CD4-positive, CD25-positive, alpha-beta regulatory T cell (primary cell): ENCODE measurements at regions not wholly inside any gene's neighbourhood (a gene's known extent, or its start where the extent isn't known, plus 50 kb on each side); places are given as distances from the start of the nearest gene placed in this dataset.

Experiments used
- ATAC-seq, 2 donors: fragments of 150-1000 bp; cut with Tn5 transposase; one replicate each; pipeline ENCODE4 v1.10.0; 2021; ENCODE audit warnings: low read depth in 2 of 2, moderate number of reproducible peaks in 2 of 2, moderate library complexity in 1 of 2
- DNase-seq, 3 donors: peaks; one replicate each; pipeline versions ENCODE4 v3.0.0 to v3.0.0-alpha.2; 2012 to 2022; ENCODE audit warnings: mixed read lengths in 1 of 3
- H3K27ac ChIP-seq: one replicate; pipeline ENCODE4 v1.7.0; 2013; ENCODE audit warnings: mild to moderate bottlenecking, low read length; ENCODE audit not compliant: insufficient read depth, poor library complexity, severe bottlenecking
- H3K27me3 ChIP-seq: one replicate; pipeline ENCODE4 v1.7.0; 2013; ENCODE audit warnings: low read length; ENCODE audit not compliant: control insufficient read depth, insufficient read depth
- H3K36me3 ChIP-seq: one replicate; pipeline ENCODE4 v1.7.0; 2013; ENCODE audit warnings: mild to moderate bottlenecking, low read length, moderate library complexity; ENCODE audit not compliant: control insufficient read depth, insufficient read depth
- H3K4me1 ChIP-seq: 2 replicates; pipeline ENCODE4 v1.7.0; 2013; ENCODE audit warnings: mild to moderate bottlenecking, low read length; ENCODE audit not compliant: insufficient read depth, control insufficient read depth, poor library complexity, severe bottlenecking
- H3K4me3 ChIP-seq: one replicate; pipeline ENCODE4 v1.7.0; 2013; ENCODE audit warnings: low read depth, mild to moderate bottlenecking, low read length, moderate library complexity
- H3K9me3 ChIP-seq, 2 experiments: 1 replicate in 1 of 2; 2 replicates in 1 of 2; pipeline ENCODE4 v1.7.0; 2013; ENCODE audit warnings: low read length in 2 of 2, mild to moderate bottlenecking in 1 of 2, moderate library complexity in 1 of 2; ENCODE audit not compliant: control insufficient read depth in 2 of 2
- H3K27ac Mint-ChIP-seq, 3 donors: one replicate each; pipeline ENCODE4 v1.8.0; 2020 to 2022; ENCODE audit warnings: mild to moderate bottlenecking in 3 of 3, mixed read lengths in 3 of 3, moderate library complexity in 2 of 3
- H3K27me3 Mint-ChIP-seq: one replicate; pipeline ENCODE4 v1.8.0; 2022; ENCODE audit warnings: mild to moderate bottlenecking, mixed read lengths
- H3K36me3 Mint-ChIP-seq: one replicate; pipeline ENCODE4 v1.8.0; 2020; ENCODE audit warnings: mixed read lengths
- H3K4me1 Mint-ChIP-seq, 4 donors: one replicate each; pipeline ENCODE4 v1.8.0; 2020 to 2022; ENCODE audit warnings: mixed read lengths in 4 of 4, mild to moderate bottlenecking in 1 of 4
- H3K4me3 Mint-ChIP-seq, 4 donors: one replicate each; pipeline ENCODE4 v1.8.0; 2020 to 2022; ENCODE audit warnings: mild to moderate bottlenecking in 4 of 4, mixed read lengths in 4 of 4, moderate library complexity in 3 of 4
- H3K9me3 Mint-ChIP-seq, 7 donors: one replicate each; pipeline ENCODE4 v1.8.0; 2020 to 2022; ENCODE audit warnings: mixed read lengths in 7 of 7, mild to moderate bottlenecking in 3 of 7, moderate library complexity in 2 of 7

DNA sequence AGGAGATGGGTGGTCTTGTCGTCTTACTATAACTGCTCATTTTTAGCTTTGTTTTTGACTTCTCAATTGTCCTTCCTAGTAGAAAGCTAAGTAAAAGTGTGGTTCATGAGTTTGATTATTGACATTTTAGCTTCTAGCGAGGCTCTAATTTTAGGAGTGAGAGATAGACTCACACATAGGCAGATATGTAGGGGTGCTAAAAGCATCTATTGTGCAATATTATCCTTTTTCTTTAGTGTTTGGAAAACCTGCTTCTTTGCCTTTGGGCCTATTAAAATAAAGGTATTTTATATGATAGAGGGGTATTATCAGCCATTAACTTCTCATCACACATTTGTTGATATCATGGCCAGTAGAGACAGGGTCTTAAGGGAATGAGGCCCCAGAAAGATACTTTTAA lies 195.3 kb downstream of the SPRY1 start:
- H3K27me3 ChIP-seq = no peaks in the 10 kb centered on the region
- DNase-seq = no peak
- no peaks in the 10 kb centered on the region for H3K36me3 ChIP-seq
- H3K9me3 ChIP-seq = no peaks in the 10 kb centered on the region
- no peak overlapping the region for H3K27ac ChIP-seq
- Mint-ChIP-seq H3K36me3 (no peaks in the 10 kb centered on the region), H3K4me3 (no peak overlapping the region), H3K9me3 (peaks cover 0 to 5% (median 0%) of the 10 kb centered on the region in 7 donors), H3K27ac (no peak overlapping the region), H3K27me3 (no peaks in the 10 kb centered on the region), H3K4me1 (no peaks in the 10 kb centered on the region)
- no peak for ATAC-seq
- H3K4me3 ChIP-seq = no peak overlapping the region
- H3K4me1 ChIP-seq = no peaks in the 10 kb centered on the region

DNA sequence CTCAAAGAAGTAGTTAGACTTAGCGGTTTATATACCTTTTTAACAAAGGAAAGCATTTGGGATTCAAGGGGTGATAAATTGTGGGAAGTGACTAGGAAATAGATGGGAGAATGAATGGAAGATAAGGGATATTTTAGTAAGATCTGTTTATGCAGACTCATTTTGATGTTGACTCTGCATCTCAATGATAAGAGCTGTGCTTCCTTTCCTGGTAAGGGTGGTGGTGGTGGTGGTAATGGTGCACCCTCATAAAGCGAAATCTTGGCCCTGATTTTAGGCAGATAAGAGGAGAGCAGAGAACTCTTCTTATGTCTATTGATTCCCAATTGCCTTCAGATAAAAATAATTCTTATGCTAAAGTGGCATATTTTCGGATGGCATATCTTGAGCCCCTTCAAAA lies 197.1 kb downstream of the SPRY1 start:
- Histone ChIP-seq H3K4me1 (no peaks in the 10 kb centered on the region), H3K4me3 (no peak overlapping the region), H3K27ac (no peak overlapping the region), H3K36me3 (no peaks in the 10 kb centered on the region), H3K9me3 (no peaks in the 10 kb centered on the region), H3K27me3 (no peaks in the 10 kb centered on the region)
- H3K9me3 Mint-ChIP-seq = peaks cover 0 to 5% (median 0%) of the 10 kb centered on the region in 7 donors
- DNase-seq = no peak
- ATAC-seq = no peak
- H3K27me3 Mint-ChIP-seq = no peaks in the 10 kb centered on the region
- no peak overlapping the region for H3K27ac Mint-ChIP-seq
- H3K36me3 Mint-ChIP-seq = no peaks in the 10 kb centered on the region
- H3K4me3 Mint-ChIP-seq = no peak overlapping the region
- no peaks in the 10 kb centered on the region for H3K4me1 Mint-ChIP-seq

DNA sequence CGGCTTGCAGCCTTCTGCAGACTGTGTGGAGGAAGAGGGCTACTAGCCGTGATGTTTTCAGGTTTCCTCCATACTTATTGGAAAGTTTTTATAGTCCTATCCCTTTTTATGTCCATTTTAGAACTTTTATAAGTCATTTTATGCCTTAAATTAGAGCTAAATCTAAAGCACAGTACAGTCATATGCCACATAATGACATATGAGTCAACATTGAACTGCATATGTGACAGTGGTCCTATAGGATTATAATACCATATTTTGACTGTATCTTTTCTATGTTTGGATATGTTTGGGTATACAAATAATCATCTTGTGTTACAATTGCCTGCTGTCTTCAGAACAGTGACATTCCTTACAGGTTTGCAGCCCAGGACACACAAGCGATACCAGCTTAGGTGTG lies 200.2 kb downstream of the SPRY1 start:
- no peaks in the 10 kb centered on the region for H3K27me3 Mint-ChIP-seq

DNA sequence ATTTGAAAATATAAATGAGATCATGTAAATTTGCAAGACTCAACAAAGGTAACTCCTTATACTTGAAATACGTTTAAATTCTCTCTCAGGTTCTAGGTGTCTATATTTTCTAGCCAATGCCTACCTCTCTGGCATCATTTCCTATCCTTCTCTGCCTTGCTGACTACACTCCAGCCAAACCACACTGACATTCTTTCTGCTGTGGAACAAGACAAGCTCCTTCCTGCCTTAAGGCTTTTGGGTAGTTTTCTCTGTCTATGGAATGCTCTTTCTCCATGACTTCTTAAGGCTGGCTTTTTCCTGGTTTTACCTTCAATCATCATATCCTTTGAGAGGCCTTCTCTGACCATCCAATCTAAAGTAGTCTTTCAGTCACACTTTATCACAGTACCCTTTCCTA lies 201.0 kb downstream of the SPRY1 start:
- H3K27me3 Mint-ChIP-seq = no peaks in the 10 kb centered on the region
- H3K4me1 ChIP-seq = no peaks in the 10 kb centered on the region
- ATAC-seq (no peak), DNase-seq (no peak)
- no peak overlapping the region for H3K27ac Mint-ChIP-seq
- no peaks in the 10 kb centered on the region for H3K27me3 ChIP-seq
- H3K9me3 Mint-ChIP-seq = peaks cover 0 to 6% (median 0%) of the 10 kb centered on the region in 7 donors
- no peaks in the 10 kb centered on the region for H3K36me3 Mint-ChIP-seq
- H3K4me1 Mint-ChIP-seq = peaks cover 0 to 17% (median 4%) of the 10 kb centered on the region in 4 donors
- H3K36me3 ChIP-seq = no peaks in the 10 kb centered on the region
- no peaks in the 10 kb centered on the region for H3K9me3 ChIP-seq
- no peak overlapping the region for H3K27ac ChIP-seq
- H3K4me3 Mint-ChIP-seq = no peak overlapping the region
- H3K4me3 ChIP-seq = no peak overlapping the region

More for the DNA sequence above, 200.2 kb downstream of the SPRY1 start:
- DNase-seq (no peak), ATAC-seq (no peak)
- H3K4me3 Mint-ChIP-seq = no peak overlapping the region
- H3K27me3 ChIP-seq = no peaks in the 10 kb centered on the region
- H3K9me3 ChIP-seq = no peaks in the 10 kb centered on the region
- no peak overlapping the region for H3K27ac Mint-ChIP-seq
- H3K36me3 Mint-ChIP-seq = no peaks in the 10 kb centered on the region
- peaks cover 0 to 17% (median 4%) of the 10 kb centered on the region in 4 donors for H3K4me1 Mint-ChIP-seq
- H3K36me3 ChIP-seq = no peaks in the 10 kb centered on the region
- H3K4me3 ChIP-seq = no peak overlapping the region
- H3K27ac ChIP-seq = no peak overlapping the region
- peaks cover 0 to 6% (median 0%) of the 10 kb centered on the region in 7 donors for H3K9me3 Mint-ChIP-seq
- H3K4me1 ChIP-seq = no peaks in the 10 kb centered on the region

DNA sequence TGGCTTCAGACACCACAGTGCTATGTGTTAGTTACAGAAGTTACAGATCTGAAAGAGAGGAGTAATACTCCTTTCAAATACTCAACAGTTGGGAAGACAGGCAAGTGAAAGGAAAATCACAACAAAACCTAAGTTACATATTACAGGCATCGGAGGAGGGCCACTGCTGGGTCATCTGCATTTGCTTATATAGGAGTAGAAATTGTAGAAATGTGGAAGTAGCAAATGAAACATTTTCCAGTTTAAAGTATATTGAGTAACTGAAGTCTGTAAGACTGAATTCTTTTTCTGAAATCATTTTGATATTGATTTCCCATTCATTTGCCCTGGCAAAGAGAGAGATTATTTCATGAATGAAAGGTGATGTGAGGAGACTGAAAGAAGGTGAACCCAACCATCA lies 201.7 kb downstream of the SPRY1 start:
- H3K27me3 ChIP-seq = no peaks in the 10 kb centered on the region
- H3K9me3 ChIP-seq = no peaks in the 10 kb centered on the region
- DNase-seq (no peak), ATAC-seq (no peak)
- H3K27ac Mint-ChIP-seq = no peak overlapping the region
- no peaks in the 10 kb centered on the region for H3K36me3 ChIP-seq
- no peak overlapping the region for H3K27ac ChIP-seq
- H3K4me1 ChIP-seq = no peaks in the 10 kb centered on the region
- peaks cover 0 to 17% (median 4%) of the 10 kb centered on the region in 4 donors for H3K4me1 Mint-ChIP-seq
- H3K36me3 Mint-ChIP-seq = no peaks in the 10 kb centered on the region
- H3K4me3 Mint-ChIP-seq = no peak overlapping the region
- no peak overlapping the region for H3K4me3 ChIP-seq
- H3K27me3 Mint-ChIP-seq = no peaks in the 10 kb centered on the region
- H3K9me3 Mint-ChIP-seq = peaks cover 0 to 5% (median 0%) of the 10 kb centered on the region in 7 donors

DNA sequence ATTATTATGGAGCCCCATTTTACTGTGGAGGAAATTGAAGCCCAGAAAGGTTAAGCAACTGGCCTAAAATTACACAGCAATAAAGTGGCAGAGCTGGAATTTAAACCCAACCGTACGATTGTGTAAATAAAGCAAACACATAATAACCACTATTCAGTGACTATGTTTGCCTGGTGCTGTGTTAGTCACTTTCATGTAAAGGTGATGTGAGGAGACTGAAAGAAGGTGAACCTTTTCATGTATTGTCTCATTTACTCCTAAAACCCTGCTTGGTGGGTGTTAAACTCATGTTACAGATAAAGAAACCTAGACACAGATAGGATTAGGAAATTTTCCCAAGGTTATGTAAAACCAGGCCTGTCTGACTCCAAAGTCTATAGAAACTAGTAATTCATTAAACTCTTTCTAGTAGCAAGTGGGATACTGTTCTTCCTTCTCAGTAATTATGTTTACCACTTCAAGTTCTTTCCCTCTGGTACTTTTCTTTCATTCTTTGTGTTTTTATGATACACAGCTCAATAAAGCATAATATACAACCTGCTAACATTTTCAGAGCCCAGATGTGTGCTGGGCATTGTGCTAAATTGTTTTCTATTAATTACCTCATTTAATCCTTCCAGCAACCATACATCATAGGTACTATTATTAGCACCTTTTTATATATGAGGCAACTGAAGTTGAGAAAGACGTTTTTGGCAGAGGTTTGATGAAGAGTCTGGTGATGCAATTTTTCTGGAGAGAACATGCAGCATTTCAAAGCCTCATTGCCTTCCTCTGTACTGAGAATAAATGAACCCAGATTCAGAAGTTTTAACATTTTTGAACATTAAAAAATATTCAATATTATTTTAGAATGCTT lies 202.7 kb downstream of the SPRY1 start:
- H3K4me3 ChIP-seq = no peak overlapping the region
- Mint-ChIP-seq H3K27ac (peak overlapping the region in 1 of 3 donors; percentile 74), H3K9me3 (peaks cover 0 to 3% (median 0%) of the 10 kb centered on the region in 7 donors), H3K27me3 (no peaks in the 10 kb centered on the region), H3K4me3 (no peak overlapping the region), H3K4me1 (peaks cover 0 to 17% (median 4%) of the 10 kb centered on the region in 4 donors), H3K36me3 (no peaks in the 10 kb centered on the region)
- DNase-seq = no peak
- ATAC-seq = no peak
- no peaks in the 10 kb centered on the region for H3K4me1 ChIP-seq
- H3K9me3 ChIP-seq = no peaks in the 10 kb centered on the region
- no peaks in the 10 kb centered on the region for H3K27me3 ChIP-seq
- no peaks in the 10 kb centered on the region for H3K36me3 ChIP-seq
- H3K27ac ChIP-seq = no peak overlapping the region

DNA sequence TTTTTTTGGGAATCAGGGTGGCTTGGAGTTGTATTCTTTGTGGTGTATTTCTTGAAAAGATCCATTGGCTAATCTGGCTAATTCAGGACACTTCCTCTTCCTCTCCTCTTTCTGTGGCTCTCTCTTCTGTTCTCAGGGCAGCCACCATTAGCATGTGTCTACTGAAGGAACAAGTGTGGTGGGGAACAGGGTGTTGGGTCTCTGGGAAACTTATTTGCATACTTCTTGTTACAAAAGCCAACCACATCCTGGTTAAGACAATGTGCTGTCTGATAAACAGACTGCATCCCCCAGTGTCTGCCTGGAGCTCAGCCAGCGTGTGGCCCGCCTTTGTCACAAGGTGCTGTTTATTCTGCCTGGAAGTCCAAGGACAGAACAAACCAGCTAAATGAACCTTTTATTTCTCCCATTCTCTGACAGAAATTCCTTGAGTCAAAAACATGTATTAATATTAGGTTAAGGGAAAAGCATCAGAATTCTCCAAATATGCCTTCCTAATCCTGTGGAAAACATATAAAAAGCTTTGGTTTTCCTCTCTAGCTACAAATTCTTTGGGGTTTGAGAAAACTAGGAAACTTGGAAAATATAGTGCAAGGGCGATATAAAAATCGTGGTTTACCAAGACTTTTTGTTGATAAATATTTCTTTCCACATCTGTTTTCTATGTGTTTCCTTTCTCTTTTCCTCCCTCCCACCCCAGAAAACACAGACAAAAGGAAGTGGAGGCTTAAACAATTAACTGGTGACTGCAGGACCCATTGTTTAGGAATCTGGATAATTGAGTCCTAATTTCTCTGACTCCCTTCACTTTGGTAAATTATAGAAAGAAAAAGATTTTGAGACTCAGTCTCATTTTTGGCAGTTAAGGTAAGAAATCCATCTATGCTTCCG lies 203.6 kb downstream of the SPRY1 start:
- Mint-ChIP-seq H3K36me3 (no peaks in the 10 kb centered on the region), H3K27ac (no peak overlapping the region), H3K4me1 (peaks cover 0 to 17% (median 4%) of the 10 kb centered on the region in 4 donors), H3K27me3 (no peaks in the 10 kb centered on the region), H3K9me3 (peaks cover 0 to 3% (median 0%) of the 10 kb centered on the region in 7 donors), H3K4me3 (peak overlapping the region in 1 of 4 donors; percentile 54)
- Histone ChIP-seq H3K4me3 (no peak overlapping the region), H3K27me3 (no peaks in the 10 kb centered on the region), H3K27ac (no peak overlapping the region), H3K9me3 (no peaks in the 10 kb centered on the region), H3K36me3 (no peaks in the 10 kb centered on the region), H3K4me1 (no peaks in the 10 kb centered on the region)
- DNase-seq (peak in 1 of 3 donors; percentile 63), ATAC-seq (peak; percentile 69 to 72)
